ENCODE measurements at regions not wholly inside any gene's neighbourhood (a gene's known extent, or its start where the extent isn't known, plus 50 kb on each side); places are given as distances from the start of the nearest gene placed in this dataset.

GRCh38 chr5:8842971-8843551 lies 702.8 kb downstream of the SEMA5A start (continued):
- no peak for TF ChIP-seq CTCF (IDR thresholded peaks at IDR 0.05 in 2 of 3, conservative IDR thresholded peaks at IDR 0.05 in 1 of 3; ENCODE audit: control insufficient read depth in 2 of 3, extremely low read depth in 1 of 3, insufficient read depth in 1 of 3, low read depth in 3 of 3, low read length in 3 of 3)
- TF ChIP-seq BCL3 (IDR thresholded peaks at IDR 0.05; ENCODE audit: borderline replicate concordance, insufficient read depth, low read depth, low read length, poor library complexity, severe bottlenecking): no peak
- no peak for TF ChIP-seq LARP7 (IDR thresholded peaks at IDR 0.05)
- TF ChIP-seq ZBED1 (IDR thresholded peaks at IDR 0.05; ENCODE audit: borderline replicate concordance): no peak
- no peak for TF ChIP-seq E4F1 (IDR thresholded peaks at IDR 0.05; ENCODE audit: borderline replicate concordance, partially characterized antibody)
- TF ChIP-seq SUPT20H (IDR thresholded peaks at IDR 0.05; ENCODE audit: borderline replicate concordance, control insufficient read depth, low read depth, low read length): no peak
- TF ChIP-seq YY1 (IDR thresholded peaks at IDR 0.05; ENCODE audit: low read depth, low read length): no peak
- TF ChIP-seq ASH2L (IDR thresholded peaks at IDR 0.05; ENCODE audit: borderline replicate concordance, low read depth): no peak

All from GM12878 (cell line).